HG02884 (cell line): ENCODE measurements at regions not wholly inside any gene's neighbourhood (a gene's known extent, or its start where the extent isn't known, plus 50 kb on each side); places are given as distances from the start of the nearest gene placed in this dataset.
"Not testable (repeated sequence)": the region's sequence is repeated elsewhere in the genome, so short reads cannot be mapped to it uniquely, and the experiment has no call there.

ENCODE experiments used
- ATAC-seq: cut with Tn5 transposase; IDR thresholded peaks from one replicate; pipeline ENCODE4 v1.9.1; 2021; ENCODE audit warnings: mild to moderate bottlenecking, moderate library complexity; ENCODE audit not compliant: unreplicated experiment

GRCh38 chr16:65283181-65283651 lies 161.4 kb upstream of the CDH11 start:
- no peak for ATAC-seq

GRCh38 chr16:65281586-65281985 lies 159.7 kb upstream of the CDH11 start:
- no peak for ATAC-seq

GRCh38 chr16:65280845-65281512 lies 159.1 kb upstream of the CDH11 start:
- no peak for ATAC-seq

- ATAC-seq: no peak
These were observed 157.7 kb upstream of the CDH11 start for GRCh38 chr16:65279576-65279975.

GRCh38 chr16:65278874-65279273 lies 157.0 kb upstream of the CDH11 start:
- no peak for ATAC-seq

- no peak for ATAC-seq
These were observed 152.7 kb upstream of the CDH11 start for GRCh38 chr16:65274566-65274965.

- no peak for ATAC-seq
These were observed 151.0 kb upstream of the CDH11 start for GRCh38 chr16:65272699-65273414.

GRCh38 chr16:65271996-65272395 lies 150.1 kb upstream of the CDH11 start:
- no peak for ATAC-seq

GRCh38 chr16:65268331-65268730 lies 146.5 kb upstream of the CDH11 start:
- no peak for ATAC-seq

- ATAC-seq: no peak
These were observed 142.0 kb upstream of the CDH11 start for GRCh38 chr16:65263896-65264295.

GRCh38 chr16:65260746-65261145 lies 138.9 kb upstream of the CDH11 start:
- no peak for ATAC-seq

GRCh38 chr16:65254144-65254543 lies 132.3 kb upstream of the CDH11 start:
- ATAC-seq: no peak

- ATAC-seq: no peak
These were observed 127.9 kb upstream of the CDH11 start for GRCh38 chr16:65249768-65250167.

GRCh38 chr16:65244787-65245186 lies 122.9 kb upstream of the CDH11 start:
- no peak for ATAC-seq

- no peak for ATAC-seq
These were observed 113.7 kb upstream of the CDH11 start for GRCh38 chr16:65235339-65236177.

- not testable (repeated sequence) for ATAC-seq
These were observed 113.0 kb upstream of the CDH11 start for GRCh38 chr16:65234721-65235320.

GRCh38 chr16:65229191-65229662 lies 107.4 kb upstream of the CDH11 start:
- ATAC-seq: no peak

GRCh38 chr16:65227150-65227835 lies 105.4 kb upstream of the CDH11 start:
- ATAC-seq: no peak

- no peak for ATAC-seq
These were observed 104.2 kb upstream of the CDH11 start for GRCh38 chr16:65226077-65226476.

- no peak for ATAC-seq
These were observed 103.6 kb upstream of the CDH11 start for GRCh38 chr16:65225488-65225887.
